ENCODE measurements at regions not wholly inside any gene's neighbourhood (a gene's known extent, or its start where the extent isn't known, plus 50 kb on each side); places are given as distances from the start of the nearest gene placed in this dataset.
"Not testable (repeated sequence)": the region's sequence is repeated elsewhere in the genome, so short reads cannot be mapped to it uniquely, and the experiment has no call there.

DNA sequence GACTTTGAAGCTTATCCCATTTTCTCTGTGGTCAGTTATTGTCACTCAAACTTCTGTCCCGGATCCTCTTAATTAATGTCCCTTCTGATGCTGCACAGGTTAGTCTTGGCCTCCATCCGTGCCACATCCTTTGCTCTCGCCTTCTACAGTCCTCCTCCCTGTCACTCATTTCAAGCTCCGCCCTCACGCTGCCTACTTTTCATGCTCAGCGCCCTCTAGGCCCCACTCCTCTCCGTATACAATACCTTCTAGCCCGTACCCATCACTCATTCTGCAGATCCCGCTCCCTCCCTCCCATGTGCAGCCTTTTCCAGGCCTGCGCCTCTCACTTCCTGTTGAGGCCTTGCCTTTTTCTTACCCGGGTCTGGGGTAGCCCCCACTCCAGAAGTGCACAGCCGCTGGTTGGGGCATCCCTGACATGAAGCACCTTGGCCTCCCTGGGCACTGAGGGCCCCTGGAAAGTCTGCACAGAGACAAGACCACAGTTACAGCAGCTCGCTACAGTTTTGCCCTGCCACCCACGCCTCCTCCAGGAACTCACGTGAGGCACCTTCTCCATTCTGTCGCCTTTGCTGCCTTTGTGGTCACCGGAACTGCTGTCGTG lies 88.5 kb upstream of the SLC25A48 start:
- no peak overlapping the region for H3K4me3 ChIP-seq (ENCODE audit: control insufficient read depth, low read depth, low read length)
- no peak for DNase-seq (ENCODE audit: low read depth)
- TF ChIP-seq, protein P1, sequence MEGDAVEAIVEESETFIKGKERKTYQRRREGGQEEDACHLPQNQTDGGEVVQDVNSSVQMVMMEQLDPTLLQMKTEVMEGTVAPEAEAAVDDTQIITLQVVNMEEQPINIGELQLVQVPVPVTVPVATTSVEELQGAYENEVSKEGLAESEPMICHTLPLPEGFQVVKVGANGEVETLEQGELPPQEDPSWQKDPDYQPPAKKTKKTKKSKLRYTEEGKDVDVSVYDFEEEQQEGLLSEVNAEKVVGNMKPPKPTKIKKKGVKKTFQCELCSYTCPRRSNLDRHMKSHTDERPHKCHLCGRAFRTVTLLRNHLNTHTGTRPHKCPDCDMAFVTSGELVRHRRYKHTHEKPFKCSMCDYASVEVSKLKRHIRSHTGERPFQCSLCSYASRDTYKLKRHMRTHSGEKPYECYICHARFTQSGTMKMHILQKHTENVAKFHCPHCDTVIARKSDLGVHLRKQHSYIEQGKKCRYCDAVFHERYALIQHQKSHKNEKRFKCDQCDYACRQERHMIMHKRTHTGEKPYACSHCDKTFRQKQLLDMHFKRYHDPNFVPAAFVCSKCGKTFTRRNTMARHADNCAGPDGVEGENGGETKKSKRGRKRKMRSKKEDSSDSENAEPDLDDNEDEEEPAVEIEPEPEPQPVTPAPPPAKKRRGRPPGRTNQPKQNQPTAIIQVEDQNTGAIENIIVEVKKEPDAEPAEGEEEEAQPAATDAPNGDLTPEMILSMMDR (IDR thresholded peaks at IDR 0.05; ENCODE audit: control insufficient read depth, insufficient read depth, low read depth, low read length, missing control alignments) = no peak

DNA sequence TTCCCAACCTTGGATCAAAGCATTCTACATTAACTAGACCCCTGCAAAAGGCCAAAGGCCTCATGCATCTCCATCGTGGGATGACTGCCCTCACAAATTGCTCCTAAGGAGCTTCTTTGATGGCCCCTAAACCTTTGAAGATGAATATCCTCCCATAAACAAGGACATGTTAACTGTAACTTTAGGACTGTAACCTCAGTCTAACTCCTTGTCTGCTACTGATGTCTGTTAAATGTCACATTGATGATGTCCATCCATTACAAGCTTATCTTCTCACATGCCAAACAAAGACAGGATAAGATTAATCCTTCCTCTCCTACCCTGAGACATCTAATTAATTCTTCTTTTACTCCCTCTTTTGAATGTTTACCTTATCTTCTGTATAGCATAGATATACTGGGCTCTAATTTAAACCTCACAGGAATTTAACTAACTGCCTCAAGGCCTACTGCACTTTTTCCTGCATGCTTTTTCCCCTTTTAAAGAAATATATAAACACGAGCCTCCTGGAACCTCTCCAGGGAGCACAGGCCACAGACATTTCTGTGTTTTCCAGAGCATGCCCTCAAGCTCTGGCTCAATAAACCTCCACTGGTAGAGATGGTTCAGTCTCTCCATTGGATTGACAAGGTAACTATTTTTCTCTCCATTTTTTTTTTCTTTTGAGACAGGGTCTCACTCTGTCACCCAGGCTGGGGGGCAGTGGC lies 90.6 kb upstream of the SLC25A48 start:
- TF ChIP-seq, protein P1 (IDR thresholded peaks at IDR 0.05; ENCODE audit: control insufficient read depth, insufficient read depth, low read depth, low read length, missing control alignments) = no peak
- no peak for DNase-seq (ENCODE audit: low read depth)
- H3K4me3 ChIP-seq (ENCODE audit: control insufficient read depth, low read depth, low read length) = no peak overlapping the region

DNA sequence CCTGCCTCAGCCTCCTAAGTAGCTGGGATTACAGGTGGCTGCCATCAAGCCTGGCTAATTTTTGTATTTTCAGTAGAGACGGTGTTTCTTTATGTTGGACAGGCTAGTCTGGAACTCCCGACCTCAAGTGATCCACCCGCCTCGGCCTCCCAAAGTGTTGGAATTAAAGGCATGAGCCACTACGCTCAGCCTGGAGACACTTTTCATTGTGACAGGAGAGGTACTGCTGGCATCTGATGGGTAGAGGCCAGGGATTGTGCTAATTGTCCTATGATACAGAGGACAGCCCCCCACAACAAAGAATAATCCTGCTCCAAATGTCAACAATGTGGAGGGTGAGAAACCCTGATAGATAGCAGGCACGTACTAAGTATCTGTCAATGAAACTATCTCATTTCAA lies 91.3 kb upstream of the SLC25A48 start:
- TF ChIP-seq, protein P1 (IDR thresholded peaks at IDR 0.05; ENCODE audit: control insufficient read depth, insufficient read depth, low read depth, low read length, missing control alignments) = no peak
- no peak for DNase-seq (ENCODE audit: low read depth)

DNA sequence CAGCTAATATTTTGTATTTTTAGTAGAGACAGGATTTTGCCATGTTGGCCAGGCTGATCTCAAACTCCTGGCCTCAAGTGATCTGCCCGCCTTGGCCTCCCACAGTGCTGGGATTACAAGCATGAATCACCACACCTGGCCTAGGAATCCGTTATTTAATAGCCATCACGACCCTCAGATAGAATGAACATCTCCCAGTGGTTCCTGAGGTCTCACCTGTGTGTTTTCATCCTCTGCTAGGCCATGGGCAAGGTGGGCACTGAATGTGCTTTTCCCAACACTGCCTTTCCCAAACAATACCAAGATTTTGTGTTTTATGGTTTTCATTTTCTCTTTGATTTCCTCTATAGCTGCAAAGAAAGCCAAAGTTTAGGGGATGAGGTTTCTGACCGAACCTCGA lies 92.2 kb upstream of the SLC25A48 start:
- not testable (repeated sequence) for H3K4me3 ChIP-seq (ENCODE audit: control insufficient read depth, low read depth, low read length); DNase-seq (ENCODE audit: low read depth)

More for the DNA sequence above, 91.3 kb upstream of the SLC25A48 start:
- H3K4me3 ChIP-seq (ENCODE audit: control insufficient read depth, low read depth, low read length) = no peak overlapping the region

DNA sequence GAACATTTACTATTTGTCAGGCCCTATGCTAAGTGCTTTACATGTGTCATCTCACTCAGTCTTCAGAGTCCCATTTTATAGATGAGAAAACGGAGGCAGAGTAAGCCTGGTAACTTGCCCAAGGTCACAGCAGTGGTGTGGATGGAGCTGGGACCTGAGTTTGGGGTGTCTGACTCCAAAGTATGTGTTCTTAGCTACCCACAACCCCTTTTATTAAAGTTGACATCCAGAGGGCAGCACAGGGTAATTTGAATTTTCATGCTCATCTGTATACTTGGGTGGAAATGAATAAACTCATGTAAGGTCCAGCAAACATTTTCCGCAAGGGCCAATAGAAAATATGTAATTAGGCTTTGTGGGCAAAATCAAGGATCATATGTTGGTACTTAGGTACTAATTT lies 93.4 kb upstream of the SLC25A48 start:
- no peak overlapping the region for H3K4me3 ChIP-seq (ENCODE audit: control insufficient read depth, low read depth, low read length)
- TF ChIP-seq, protein P1 (IDR thresholded peaks at IDR 0.05; ENCODE audit: control insufficient read depth, insufficient read depth, low read depth, low read length, missing control alignments) = no peak
- DNase-seq (ENCODE audit: low read depth) = no peak

DNA sequence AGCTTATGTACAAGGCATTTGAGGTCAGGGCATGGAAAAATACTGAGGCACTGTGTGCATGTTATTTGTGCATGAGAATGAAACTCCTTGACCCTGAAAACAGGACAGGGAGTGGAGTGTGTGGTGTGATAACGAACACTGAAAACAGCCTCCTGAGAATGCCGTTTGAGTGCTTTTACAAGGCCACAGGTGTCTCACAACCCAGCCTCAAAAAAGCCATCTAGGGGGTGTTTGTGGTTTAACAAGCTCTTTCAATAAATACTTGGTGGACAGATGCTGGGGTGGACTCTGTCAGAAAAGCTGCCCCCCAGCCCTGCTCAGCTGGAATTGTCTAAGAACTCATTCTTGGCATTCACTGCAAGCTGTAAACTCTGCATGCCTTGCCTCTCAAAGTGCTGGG lies 94.0 kb upstream of the SLC25A48 start:
- no peak for DNase-seq (ENCODE audit: low read depth)
- no peak overlapping the region for H3K4me3 ChIP-seq (ENCODE audit: control insufficient read depth, low read depth, low read length)
- TF ChIP-seq, protein P1 (IDR thresholded peaks at IDR 0.05; ENCODE audit: control insufficient read depth, insufficient read depth, low read depth, low read length, missing control alignments) = no peak

DNA sequence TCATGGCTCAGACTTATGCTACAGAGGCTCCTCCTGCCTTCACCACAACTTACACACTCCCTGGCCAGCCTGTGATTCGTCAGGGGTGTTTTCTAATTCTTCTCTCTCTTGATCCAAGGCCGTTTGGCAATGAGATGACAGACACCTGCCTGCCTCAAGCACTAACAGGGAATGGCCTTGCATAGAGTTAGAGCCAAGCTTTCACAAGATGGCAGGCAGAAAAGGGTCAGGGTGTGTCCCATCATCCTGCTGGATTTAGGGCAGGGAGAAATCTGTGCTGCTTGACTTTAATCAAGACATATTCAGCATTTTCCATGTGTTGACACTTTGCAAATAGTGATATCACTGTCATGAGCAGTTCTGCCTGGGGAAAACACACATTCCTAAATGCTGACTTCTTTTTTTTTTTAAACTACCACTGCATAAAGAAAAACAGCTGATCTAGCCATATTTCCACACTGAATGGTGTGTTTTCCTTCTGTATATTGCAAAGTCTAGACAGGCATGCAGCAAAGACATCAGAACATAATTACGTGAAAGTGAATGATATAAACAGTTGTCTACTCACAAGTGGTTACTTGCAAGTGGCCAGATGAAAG lies 95.0 kb upstream of the SLC25A48 start:
- H3K4me3 ChIP-seq (ENCODE audit: control insufficient read depth, low read depth, low read length) = no peak overlapping the region
- TF ChIP-seq, protein P1 (IDR thresholded peaks at IDR 0.05; ENCODE audit: control insufficient read depth, insufficient read depth, low read depth, low read length, missing control alignments) = no peak
- no peak for DNase-seq (ENCODE audit: low read depth)
